NT2/D1 (cell line): ENCODE measurements at regions not wholly inside any gene's neighbourhood (a gene's known extent, or its start where the extent isn't known, plus 50 kb on each side); places are given as distances from the start of the nearest gene placed in this dataset.

Experiments used
- SUZ12 ChIP-seq: IDR thresholded peaks from 2 replicates; pipeline ENCODE4 v1.6.1; 2011; ENCODE audit not compliant: insufficient read length, insufficient read depth; ENCODE audit errors: extremely low read depth
- YY1 ChIP-seq: IDR thresholded peaks from 2 replicates; pipeline ENCODE4 v1.6.1; 2011; ENCODE audit not compliant: insufficient read length, insufficient read depth
- ZNF274 ChIP-seq: IDR thresholded peaks from 2 replicates; pipeline ENCODE4 v1.6.1; 2011; ENCODE audit warnings: mild to moderate bottlenecking, low read depth, low read length

DNA sequence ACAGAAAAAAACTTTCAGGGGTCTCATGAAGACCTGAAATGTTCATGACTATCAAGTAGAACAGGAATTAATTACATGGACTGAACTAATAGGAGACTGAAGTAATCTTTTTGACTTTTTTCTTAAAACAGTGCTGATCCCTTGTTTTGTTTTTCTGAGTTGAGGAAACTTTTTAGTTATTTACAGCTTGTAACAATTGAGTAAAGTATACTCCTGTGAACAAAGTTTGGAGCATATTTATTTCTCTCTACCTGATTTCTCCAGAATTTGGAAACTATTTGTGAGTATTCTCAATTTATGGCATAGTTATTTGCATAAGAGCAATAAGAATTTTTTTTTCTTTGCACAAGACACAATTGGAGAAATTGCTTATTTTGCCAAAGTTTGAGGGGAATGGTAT lies 64.8 kb downstream of the PCDH18 start:
- TF ChIP-seq ZNF274 (no peak), YY1 (no peak), SUZ12 (no peak)
